Activated naive CD8-positive, alpha-beta T cell treated with anti-CD3 and anti-CD28 coated beads for 36 hours (primary cell): ENCODE measurements at regions not wholly inside any gene's neighbourhood (a gene's known extent, or its start where the extent isn't known, plus 50 kb on each side); places are given as distances from the start of the nearest gene placed in this dataset.

Experiments used
- DNase-seq: peaks from one replicate; pipeline ENCODE4 v3.0.0; 2021
- H3K27ac Mint-ChIP-seq: one replicate; pipeline ENCODE4 v1.8.0; 2022; ENCODE audit warnings: mild to moderate bottlenecking, moderate library complexity, mixed read lengths
- H3K27me3 Mint-ChIP-seq: one replicate; pipeline ENCODE4 v1.8.0; 2022; ENCODE audit warnings: mild to moderate bottlenecking, mixed read lengths
- H3K36me3 Mint-ChIP-seq: one replicate; pipeline ENCODE4 v1.8.0; 2021; ENCODE audit warnings: mild to moderate bottlenecking, mixed read lengths
- H3K4me1 Mint-ChIP-seq: one replicate; pipeline ENCODE4 v1.8.0; 2021; ENCODE audit warnings: mixed read lengths
- H3K4me3 Mint-ChIP-seq: one replicate; pipeline ENCODE4 v1.8.0; 2022; ENCODE audit warnings: mild to moderate bottlenecking, moderate library complexity, mixed read lengths
- H3K9me3 Mint-ChIP-seq: one replicate; pipeline ENCODE4 v1.8.0; 2022; ENCODE audit warnings: mixed read lengths

DNA sequence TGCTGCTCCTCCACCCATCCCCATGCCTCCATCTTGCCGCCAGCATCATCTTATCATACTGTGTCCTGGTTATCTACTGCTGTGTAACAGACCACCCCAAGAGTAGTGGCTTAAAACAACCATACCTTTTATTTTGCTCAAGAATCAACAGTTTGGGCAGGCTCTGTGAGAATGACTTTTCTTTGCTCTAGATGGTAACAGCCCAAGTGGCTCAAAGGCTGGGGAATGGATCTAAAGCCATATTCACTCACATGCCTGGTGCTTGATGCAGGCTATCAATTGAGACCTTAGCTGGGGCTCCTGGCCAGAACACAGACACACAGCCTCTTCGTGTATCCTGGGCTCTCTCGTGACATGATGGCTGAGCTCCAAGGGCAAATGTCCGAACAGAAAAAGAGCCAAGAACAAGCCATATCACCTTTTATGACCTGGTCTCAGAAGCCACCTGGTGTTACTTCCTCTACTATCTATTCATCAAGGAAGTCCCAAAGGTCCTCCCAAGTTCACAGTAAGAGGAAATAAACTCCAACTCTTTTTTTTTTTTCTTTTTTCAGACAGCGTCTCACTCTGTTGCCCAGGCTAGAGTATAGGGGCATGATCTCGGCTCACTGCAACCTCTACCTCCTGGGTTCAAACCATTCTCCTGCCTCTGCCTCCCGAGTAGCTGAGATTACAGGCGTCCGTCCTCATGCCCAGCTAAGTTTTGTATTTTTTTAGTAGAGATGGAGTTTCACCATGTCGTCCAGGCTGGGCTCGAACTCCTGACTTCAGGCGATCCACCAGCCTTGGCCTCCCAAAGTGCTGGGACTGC is 159.3 kb upstream of the JARID2 start:
- no peak overlapping the region for H3K4me3 Mint-ChIP-seq
- H3K27ac Mint-ChIP-seq, result no peak overlapping the region
- DNase-seq, result no peak
- no peaks in the 10 kb centered on the region for H3K4me1 Mint-ChIP-seq
- H3K36me3 Mint-ChIP-seq, result no peaks in the 10 kb centered on the region
- no peaks in the 10 kb centered on the region for H3K27me3 Mint-ChIP-seq
- no peaks in the 10 kb centered on the region for H3K9me3 Mint-ChIP-seq

DNA sequence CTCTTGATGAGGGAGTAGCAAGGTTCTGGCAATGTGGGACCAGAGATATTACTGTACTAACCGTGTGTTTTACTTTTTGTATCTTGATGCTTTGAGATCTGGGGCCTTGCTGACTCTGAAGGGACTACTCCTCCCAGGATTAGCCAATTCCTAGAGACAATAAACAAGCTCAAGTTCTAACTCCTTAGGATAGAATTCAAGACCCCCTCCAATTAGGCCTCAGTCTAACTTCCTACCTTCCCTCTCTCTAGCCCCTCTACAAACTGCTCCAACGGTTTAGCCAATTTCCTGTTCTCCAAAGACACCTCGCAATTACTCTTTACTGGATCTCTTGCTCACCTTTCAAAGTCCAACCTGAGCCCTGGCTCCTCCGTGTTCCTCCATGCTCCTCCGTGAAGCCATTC is 158.7 kb upstream of the JARID2 start:
- Mint-ChIP-seq H3K27ac (no peak overlapping the region), H3K9me3 (no peaks in the 10 kb centered on the region), H3K4me3 (no peak overlapping the region), H3K36me3 (no peaks in the 10 kb centered on the region), H3K4me1 (no peaks in the 10 kb centered on the region), H3K27me3 (no peaks in the 10 kb centered on the region)
- no peak for DNase-seq

DNA sequence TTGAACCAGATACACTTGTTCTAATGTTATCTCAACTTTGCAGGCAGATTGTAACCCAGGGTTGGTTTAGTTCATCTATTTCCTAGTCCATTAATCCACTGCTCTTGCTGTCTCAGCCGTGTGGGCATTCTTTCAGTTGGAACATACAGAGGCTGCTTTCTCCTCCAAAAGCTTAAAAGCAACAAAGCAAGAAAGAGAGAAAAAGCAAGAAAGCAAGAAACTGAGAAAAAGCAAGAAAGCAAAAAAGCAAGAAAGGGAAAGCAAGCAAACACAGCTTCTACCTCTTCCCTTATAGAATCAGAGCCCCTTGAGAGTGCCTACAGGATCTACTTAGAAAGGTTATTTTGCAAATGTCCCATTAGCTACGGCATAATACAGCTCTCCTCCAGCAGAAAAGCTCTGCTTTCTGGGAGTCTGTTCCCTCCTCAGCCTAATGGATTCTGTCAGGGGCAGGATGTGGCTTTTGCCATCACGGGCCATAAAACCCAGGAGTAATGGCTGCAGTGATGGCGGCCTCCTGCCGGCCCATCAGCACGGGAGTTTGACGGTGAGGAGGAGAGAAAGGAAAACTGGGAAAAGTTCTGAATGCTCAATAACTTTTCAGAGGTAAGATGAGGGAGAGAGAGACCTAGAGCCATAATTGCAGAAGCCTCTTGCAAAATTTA is 156.8 kb upstream of the JARID2 start:
- peaks cover 3% of the 10 kb centered on the region for H3K27me3 Mint-ChIP-seq
- DNase-seq, result no peak
- H3K4me3 Mint-ChIP-seq, result no peak overlapping the region
- no peaks in the 10 kb centered on the region for H3K4me1 Mint-ChIP-seq
- H3K36me3 Mint-ChIP-seq, result no peaks in the 10 kb centered on the region
- no peaks in the 10 kb centered on the region for H3K9me3 Mint-ChIP-seq
- H3K27ac Mint-ChIP-seq, result no peak overlapping the region

DNA sequence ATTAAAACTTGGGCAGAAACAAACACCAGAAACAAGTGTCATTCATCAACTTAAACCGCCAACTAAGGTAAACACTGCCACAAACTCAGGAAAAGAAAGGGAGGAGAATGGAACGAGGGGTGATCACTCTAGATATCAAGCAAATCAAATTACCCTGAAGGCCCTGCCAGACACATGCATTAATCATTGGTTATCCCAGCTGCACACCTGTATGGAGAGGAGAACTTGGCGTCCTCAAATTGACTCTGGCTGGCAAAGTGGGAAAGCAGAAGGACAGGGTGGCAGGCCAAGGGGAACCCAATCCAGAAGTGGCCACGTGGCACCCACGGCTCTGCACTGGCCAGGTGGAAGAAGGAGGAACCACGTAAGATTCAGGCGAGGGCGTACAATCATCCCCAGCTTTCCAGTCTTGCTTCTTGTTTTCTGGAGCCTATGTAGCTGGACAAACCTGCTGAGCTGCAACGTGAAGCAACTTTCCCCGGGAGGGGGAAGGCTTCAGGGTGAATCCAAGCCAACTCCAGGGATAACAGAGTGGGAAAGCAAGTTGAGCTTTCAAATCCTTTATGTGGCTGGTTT is 156.2 kb upstream of the JARID2 start:
- no peaks in the 10 kb centered on the region for H3K9me3 Mint-ChIP-seq
- H3K36me3 Mint-ChIP-seq, result no peaks in the 10 kb centered on the region
- peaks cover 4% of the 10 kb centered on the region for H3K27me3 Mint-ChIP-seq
- no peak overlapping the region for H3K27ac Mint-ChIP-seq
- H3K4me1 Mint-ChIP-seq, result no peaks in the 10 kb centered on the region
- no peak for DNase-seq
- no peak overlapping the region for H3K4me3 Mint-ChIP-seq

DNA sequence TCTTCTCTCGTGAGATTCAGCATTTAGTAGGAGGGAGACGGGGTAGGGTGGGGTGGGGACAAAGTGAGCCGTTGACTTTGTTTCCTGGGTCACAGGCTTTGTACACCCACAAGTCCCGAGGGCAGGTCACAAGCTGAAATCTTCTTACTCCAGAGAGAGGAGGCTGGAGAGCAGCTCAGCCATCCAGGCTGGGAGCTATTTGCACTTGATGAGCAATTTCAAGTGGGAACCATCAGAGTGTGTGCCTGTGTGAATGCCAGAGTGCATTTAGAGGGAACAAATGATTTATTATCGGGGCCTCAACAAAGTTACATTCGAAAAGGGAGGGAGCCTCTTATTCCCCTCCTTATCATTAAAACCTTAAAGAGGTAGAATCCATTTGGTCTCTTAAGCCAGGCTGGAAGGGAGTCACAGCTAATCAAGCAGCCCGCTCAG is 155.7 kb upstream of the JARID2 start:
- no peaks in the 10 kb centered on the region for H3K36me3 Mint-ChIP-seq
- no peaks in the 10 kb centered on the region for H3K4me1 Mint-ChIP-seq
- peaks cover 4% of the 10 kb centered on the region for H3K27me3 Mint-ChIP-seq
- no peak for DNase-seq
- no peaks in the 10 kb centered on the region for H3K9me3 Mint-ChIP-seq
- H3K4me3 Mint-ChIP-seq, result no peak overlapping the region
- H3K27ac Mint-ChIP-seq, result no peak overlapping the region

DNA sequence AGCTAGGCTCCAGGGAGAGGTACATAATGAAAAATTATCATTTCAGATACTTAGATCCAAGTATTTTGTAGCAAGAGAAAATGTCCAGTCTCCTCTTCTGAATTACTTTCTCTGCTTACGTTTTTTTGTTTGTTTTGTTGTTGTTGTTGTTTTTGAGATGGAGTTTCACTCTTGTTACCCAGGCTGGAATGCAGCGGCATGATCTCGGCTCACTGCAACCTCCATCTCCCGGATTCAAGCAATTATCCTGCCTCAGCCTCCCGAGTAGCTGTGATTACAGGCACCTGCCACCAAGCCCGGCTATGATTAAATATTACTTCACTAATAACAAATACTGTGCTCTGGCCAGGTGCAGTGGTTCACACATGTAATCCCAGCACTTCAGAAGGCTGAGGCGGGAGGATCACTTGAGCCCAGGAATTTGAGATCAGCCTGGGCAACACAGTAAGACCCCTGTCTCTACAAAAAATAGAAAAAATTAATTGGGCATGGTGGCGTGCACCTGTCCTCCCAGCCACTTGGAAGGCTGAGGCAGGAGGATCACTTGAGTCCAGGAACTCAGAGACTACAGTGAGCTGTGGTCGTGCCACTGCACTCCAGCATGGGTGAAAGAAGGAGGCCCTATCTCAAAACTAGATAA is 155.0 kb upstream of the JARID2 start:
- peaks cover 4% of the 10 kb centered on the region for H3K27me3 Mint-ChIP-seq
- H3K27ac Mint-ChIP-seq, result no peak overlapping the region
- H3K4me3 Mint-ChIP-seq, result no peak overlapping the region
- DNase-seq, result no peak
- no peaks in the 10 kb centered on the region for H3K4me1 Mint-ChIP-seq
- no peaks in the 10 kb centered on the region for H3K36me3 Mint-ChIP-seq
- no peaks in the 10 kb centered on the region for H3K9me3 Mint-ChIP-seq

DNA sequence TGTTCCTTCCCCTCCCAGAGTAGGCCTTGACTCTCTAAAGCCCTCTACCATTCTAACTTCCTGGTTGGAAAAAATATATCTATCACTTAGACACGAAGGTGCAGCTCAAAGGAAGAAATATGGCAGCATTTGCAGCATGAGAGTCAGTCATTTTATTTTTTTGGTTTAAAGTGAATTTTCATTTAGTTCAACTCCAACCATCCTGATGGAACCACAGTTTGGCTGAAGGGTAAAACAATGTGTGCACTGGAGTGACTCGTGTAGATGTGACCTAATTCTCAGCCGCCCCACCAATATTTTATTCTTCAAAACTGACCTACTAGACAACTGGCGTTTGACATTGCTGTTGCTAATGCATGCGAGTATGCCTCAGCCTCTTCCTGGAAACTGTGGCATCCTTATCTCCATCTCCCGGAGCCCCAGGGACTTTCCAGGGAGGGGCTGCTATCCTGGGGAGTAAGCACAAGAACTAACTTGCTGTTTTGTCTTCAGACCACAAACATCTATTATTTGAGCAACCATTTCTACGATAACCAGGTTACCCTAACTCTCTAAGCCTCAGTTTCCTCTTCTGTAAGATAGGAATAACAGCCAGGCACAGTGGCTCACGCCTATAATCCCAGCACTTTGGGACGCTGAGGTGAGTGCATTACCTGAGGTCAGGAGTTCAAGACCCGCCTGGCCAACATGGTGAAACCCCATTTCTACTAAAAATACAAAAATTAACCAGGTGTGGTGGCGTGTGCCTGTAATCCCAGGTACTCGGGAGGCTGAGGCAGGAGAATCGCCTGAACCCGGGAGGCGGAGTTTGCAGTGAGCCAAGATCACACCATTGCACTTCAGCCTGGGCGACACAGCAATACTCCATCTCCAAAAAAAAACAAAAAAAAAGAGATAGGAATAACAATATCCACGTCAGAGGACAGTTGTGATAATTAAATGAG is 148.7 kb upstream of the JARID2 start:
- no peak overlapping the region for H3K27ac Mint-ChIP-seq
- DNase-seq, result no peak
- H3K9me3 Mint-ChIP-seq, result peaks cover 2% of the 10 kb centered on the region
- H3K4me1 Mint-ChIP-seq, result no peaks in the 10 kb centered on the region
- peaks cover 4% of the 10 kb centered on the region for H3K27me3 Mint-ChIP-seq
- peaks cover 1% of the 10 kb centered on the region for H3K36me3 Mint-ChIP-seq
- H3K4me3 Mint-ChIP-seq, result no peak overlapping the region

DNA sequence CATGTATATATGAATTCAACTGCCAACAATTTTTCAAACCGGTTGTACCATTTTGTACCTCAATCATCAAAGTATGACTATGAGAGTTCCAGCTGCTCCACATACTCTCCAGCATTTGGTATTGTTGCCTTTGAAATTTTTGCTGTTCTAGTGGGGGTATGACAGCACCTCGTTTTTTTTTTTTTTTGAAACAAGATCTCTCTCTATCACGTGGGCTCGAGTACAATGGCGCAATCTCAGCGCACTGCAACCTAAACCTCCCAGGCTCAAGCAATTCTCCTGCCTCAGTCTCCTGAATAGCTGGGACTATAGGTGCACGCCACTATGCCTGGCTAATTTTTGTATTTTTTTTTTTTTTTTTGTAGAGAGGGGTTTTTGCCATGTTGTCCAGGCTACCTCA is 144.7 kb upstream of the JARID2 start:
- Mint-ChIP-seq H3K9me3 (peaks cover 4% of the 10 kb centered on the region), H3K27me3 (no peaks in the 10 kb centered on the region), H3K27ac (no peak overlapping the region), H3K4me1 (no peaks in the 10 kb centered on the region), H3K4me3 (no peak overlapping the region), H3K36me3 (peaks cover 3% of the 10 kb centered on the region)
- DNase-seq, result no peak

DNA sequence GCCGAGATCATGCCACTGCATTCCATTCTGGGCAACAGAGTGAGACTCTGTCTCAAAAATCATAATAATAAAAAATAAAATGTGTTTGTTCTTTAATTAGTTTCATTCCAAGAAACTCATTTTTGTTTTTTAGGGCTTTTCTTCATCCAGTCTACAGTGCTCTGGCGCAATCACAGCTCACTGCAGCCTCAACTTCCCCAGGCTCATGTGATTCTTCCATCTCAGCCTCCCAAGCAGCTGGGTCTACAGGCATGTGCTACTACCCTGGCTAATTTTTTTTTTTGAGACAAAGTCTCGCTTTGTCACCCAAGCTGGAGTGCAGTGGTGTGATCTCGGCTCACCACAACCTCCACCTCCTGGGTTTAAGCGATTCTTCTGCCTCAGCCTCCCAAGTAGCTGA is 143.6 kb upstream of the JARID2 start:
- peaks cover 3% of the 10 kb centered on the region for H3K36me3 Mint-ChIP-seq
- peaks cover 4% of the 10 kb centered on the region for H3K9me3 Mint-ChIP-seq
- H3K4me1 Mint-ChIP-seq, result no peaks in the 10 kb centered on the region
- no peak for DNase-seq
- no peak overlapping the region for H3K4me3 Mint-ChIP-seq
- no peaks in the 10 kb centered on the region for H3K27me3 Mint-ChIP-seq
- H3K27ac Mint-ChIP-seq, result no peak overlapping the region

DNA sequence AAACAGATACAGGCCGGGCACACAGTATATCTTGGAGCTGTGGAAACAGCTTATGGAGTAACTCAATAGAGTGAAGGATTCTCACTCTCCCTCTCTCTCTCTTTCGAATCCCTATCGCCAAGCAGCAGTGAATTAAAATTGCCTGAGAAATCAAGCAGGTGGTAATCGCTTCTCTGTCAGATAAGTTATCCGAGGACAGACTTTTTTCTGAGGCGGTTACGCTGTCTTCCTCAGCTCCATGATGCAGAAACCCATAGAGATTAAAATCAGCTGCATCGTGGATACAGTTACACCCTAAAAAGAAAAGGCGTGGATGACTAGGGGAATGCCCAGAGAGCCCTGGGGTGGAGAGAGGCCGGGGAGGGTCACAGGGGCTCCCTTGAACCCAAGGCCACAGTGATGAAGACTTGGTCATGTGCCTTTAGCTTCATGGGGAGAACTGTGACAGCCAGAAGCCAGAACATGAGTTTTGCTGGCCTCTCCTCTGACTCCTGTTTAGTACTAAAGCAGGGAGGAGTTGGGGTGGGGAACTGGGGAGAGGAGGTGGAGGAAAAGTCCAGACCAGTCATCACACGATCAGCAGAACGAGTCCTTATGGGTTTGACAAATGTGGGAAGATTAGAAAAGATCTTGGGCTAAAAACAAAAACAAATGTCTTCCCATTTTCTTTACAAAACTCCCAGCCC is 138.8 kb upstream of the JARID2 start:
- no peak for DNase-seq
- no peaks in the 10 kb centered on the region for H3K4me1 Mint-ChIP-seq
- no peak overlapping the region for H3K27ac Mint-ChIP-seq
- no peaks in the 10 kb centered on the region for H3K27me3 Mint-ChIP-seq
- H3K4me3 Mint-ChIP-seq, result no peak overlapping the region
- peaks cover 2% of the 10 kb centered on the region for H3K9me3 Mint-ChIP-seq
- H3K36me3 Mint-ChIP-seq, result peaks cover 1% of the 10 kb centered on the region

DNA sequence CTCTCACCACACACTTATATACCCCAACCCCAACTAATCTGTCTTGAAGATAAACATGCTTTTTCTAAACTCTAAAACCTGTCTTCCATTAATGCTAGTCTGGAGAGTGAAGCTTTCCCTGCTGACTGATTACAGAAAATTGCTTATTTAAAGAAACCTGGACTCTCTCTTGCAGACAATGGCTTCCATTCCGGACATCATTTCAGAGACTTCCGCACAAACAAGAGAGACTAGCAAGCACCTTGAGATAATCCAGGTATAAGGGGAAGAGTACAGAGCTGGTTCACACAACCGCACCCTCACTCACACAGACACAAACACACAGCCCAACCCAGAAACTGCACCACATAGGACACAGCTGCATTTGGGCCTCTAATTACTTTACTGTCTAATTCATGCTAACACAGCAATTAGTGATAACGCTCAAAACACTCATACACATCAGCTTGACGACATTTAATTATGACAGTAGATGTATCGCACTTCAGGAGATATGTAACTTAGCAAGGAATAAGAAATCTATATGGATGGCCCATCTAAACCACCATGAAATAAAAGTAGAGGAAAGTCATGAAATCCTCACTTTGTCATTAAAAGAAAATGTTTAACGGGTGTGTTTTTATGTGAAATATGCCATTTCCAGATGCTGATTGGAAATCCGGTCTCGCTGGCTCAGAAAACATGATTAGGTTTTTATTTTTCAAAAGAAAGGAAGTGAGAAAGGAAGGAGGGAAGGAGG is 138.1 kb upstream of the JARID2 start:
- H3K27ac Mint-ChIP-seq, result no peak overlapping the region
- H3K4me1 Mint-ChIP-seq, result no peaks in the 10 kb centered on the region
- DNase-seq, result no peak
- H3K9me3 Mint-ChIP-seq, result peaks cover 2% of the 10 kb centered on the region
- H3K36me3 Mint-ChIP-seq, result peaks cover 1% of the 10 kb centered on the region
- no peak overlapping the region for H3K4me3 Mint-ChIP-seq
- no peaks in the 10 kb centered on the region for H3K27me3 Mint-ChIP-seq

DNA sequence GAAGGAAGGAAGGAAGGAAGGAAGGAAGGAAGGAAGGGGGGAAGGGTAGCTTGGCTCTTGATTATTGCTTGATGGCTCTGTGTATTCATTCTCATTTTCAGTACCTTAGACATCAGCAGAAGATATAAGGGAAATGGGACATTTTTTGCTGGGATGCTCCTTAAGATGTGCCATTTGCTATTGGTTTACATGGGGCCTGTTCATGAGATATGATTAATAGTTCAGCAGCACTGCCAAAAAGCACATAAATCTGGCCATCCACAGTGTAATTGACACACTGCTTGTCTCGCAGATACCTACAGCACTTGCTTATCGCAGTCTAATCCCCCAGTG is 137.5 kb upstream of the JARID2 start:
- no peak overlapping the region for H3K4me3 Mint-ChIP-seq
- H3K9me3 Mint-ChIP-seq, result peaks cover 2% of the 10 kb centered on the region
- no peak for DNase-seq
- peaks cover 1% of the 10 kb centered on the region for H3K36me3 Mint-ChIP-seq
- no peaks in the 10 kb centered on the region for H3K27me3 Mint-ChIP-seq
- H3K27ac Mint-ChIP-seq, result no peak overlapping the region
- no peaks in the 10 kb centered on the region for H3K4me1 Mint-ChIP-seq

DNA sequence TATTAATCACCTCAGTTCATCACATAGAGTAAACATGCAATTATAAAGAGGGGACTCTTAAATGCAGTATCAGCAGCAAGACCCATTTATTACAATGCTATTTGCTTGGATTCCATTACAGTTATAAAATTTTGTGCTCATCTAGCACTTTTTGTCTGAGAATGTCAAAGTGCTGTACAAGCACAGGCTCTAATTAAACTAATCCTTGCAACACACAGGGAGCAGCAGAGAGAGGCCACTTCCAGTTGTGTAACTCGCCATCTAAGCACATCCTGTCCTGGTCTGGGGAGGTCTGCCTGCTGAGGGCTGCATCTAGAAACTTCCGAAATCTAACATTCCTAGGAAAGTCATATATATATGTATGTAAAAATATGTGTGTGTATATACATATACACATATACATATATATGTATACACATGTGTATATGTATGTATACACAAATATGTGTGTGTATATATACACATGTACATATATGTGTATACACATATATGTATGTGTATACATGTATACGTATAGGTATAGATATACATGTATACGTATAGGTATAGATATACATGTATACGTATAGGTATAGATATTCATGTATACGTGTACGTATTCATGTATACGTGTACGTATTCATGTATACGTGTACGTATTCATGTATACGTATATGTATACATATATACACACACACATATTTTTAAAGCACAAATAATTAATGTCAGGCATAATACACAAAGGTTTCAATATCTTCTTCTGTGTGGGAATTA is 136.4 kb upstream of the JARID2 start:
- Mint-ChIP-seq H3K9me3 (peaks cover 2% of the 10 kb centered on the region), H3K36me3 (peaks cover 1% of the 10 kb centered on the region), H3K27ac (no peak overlapping the region), H3K4me3 (no peak overlapping the region), H3K4me1 (no peaks in the 10 kb centered on the region), H3K27me3 (no peaks in the 10 kb centered on the region)
- no peak for DNase-seq
